Pancreas (tissue), 10 donors: ENCODE measurements at regions not wholly inside any gene's neighbourhood (a gene's known extent, or its start where the extent isn't known, plus 50 kb on each side); places are given as distances from the start of the nearest gene placed in this dataset.
"Not testable (repeated sequence)": the region's sequence is repeated elsewhere in the genome, so short reads cannot be mapped to it uniquely, and the experiment has no call there.

Experiments
- ATAC-seq, 4 donors: fragments of 200-7000 bp; cut with Tn5 transposase; one replicate each; pipeline versions ENCODE4 v1.8.0 to v1.9.1; 2020; ENCODE audit warnings: mild to moderate bottlenecking in 4 of 4, moderate library complexity in 4 of 4
- DNase-seq, 6 donors: peaks; one replicate each; pipeline ENCODE4 v3.0.0-alpha.2; 2020
- FAIRE-seq: peaks from 2 replicates; lab custom pipeline; 2012; peaks lifted over from hg19 to GRCh38; lab: Jason Lieb, UNC
- H3K27ac ChIP-seq, 4 donors: fragments of 200-600 bp; sonication (generic); 1 replicate in 3 of 4; 2 replicates in 1 of 4; pipeline versions ENCODE4 v1.5.0 to v1.8.0; 2020
- H3K27me3 ChIP-seq, 4 donors: fragments of 200-600 bp; one replicate each; pipeline ENCODE4 v1.8.0; 2021
- H3K36me3 ChIP-seq, 3 donors: fragments of 200-600 bp; sonication (generic) in 1 of 3; one replicate each; pipeline versions ENCODE4 v1.5.0 to v1.8.0; 2020 to 2021
- H3K4me1 ChIP-seq, 3 donors: fragments of 200-600 bp; one replicate each; pipeline ENCODE4 v1.8.0; 2021
- H3K4me3 ChIP-seq, 4 donors: fragments of 200-600 bp; sonication (generic) in 2 of 4; one replicate each; pipeline versions ENCODE4 v1.5.0 to v1.8.0; 2020 to 2021
- H3K9me3 ChIP-seq, 4 donors: fragments of 200-600 bp; one replicate each; pipeline ENCODE4 v1.8.0; 2021
- CTCF ChIP-seq, 4 donors: fragments of 200-600 bp; sonication (generic) in 3 of 4; IDR thresholded peaks; one replicate each; pipeline versions ENCODE4 v1.5.0 to v1.8.0; 2021; ENCODE audit warnings: antibody characterized with exemption in 4 of 4
- WGBS, 2 donors: extraction: QIAGEN DNeasy Blood & Tissue Kit; methylation state at CpG; one replicate each; pipeline ENCODE4 v1.1.7; 2013; 5-methylcytosine and 5-hydroxymethylcytosine counted together
- intact Hi-C, 3 donors: fragments of 100-400 bp; cut with DNase I; formaldehyde crosslinking; loops; one replicate each; pipeline versions ENCODE4 v1.11.1 to v1.14.2; 2022
- donor health status: healthy with polysubstance abuse.
- donor health status: DM: no; HTN: no; CAD: no; lungs with moderate emphysema.
- donor health status: DM: no; HTN: no; CAD: no.
- donor health status: control.
- donor health status: control.
- donor health status: Bipolar disorder and iron deficiency.
- donor health status: DM: yes; HTN: yes; CAD: no.
- donor health status: DM: no; HTN: no; CAD: no.
- donor health status: DM: no; HTN: no; CAD: no.
- donor health status: DM: yes; HTN: yes; CAD: no.

- Histone ChIP-seq H3K9me3 (no peaks in the 10 kb centered on the region), H3K27me3 (no peaks in the 10 kb centered on the region), H3K36me3 (no peaks in the 10 kb centered on the region), H3K4me1 (no peaks in the 10 kb centered on the region), H3K4me3 (no peak overlapping the region), H3K27ac (no peak overlapping the region)
- intact Hi-C loops, result no loop called here
- FAIRE-seq (no peak), DNase-seq (no peak), ATAC-seq (no peak)
- TF ChIP-seq CTCF (IDR thresholded peaks at IDR 0.05), result no peak
- WGBS, 2 donors, result 67 to 68% methylated on average over 12 of the region's 12 CpGs
Observed at GRCh38 chr17:22303096-22303495, 610.8 kb downstream of the KCNJ18 start.

GRCh38 chr17:22303865-22304264 is 611.5 kb downstream of the KCNJ18 start:
- Histone ChIP-seq H3K27me3 (no peaks in the 10 kb centered on the region), H3K9me3 (no peaks in the 10 kb centered on the region), H3K4me3 (no peak overlapping the region), H3K4me1 (no peaks in the 10 kb centered on the region), H3K36me3 (no peaks in the 10 kb centered on the region), H3K27ac (no peak overlapping the region)
- no peak for DNase-seq
- no peak for FAIRE-seq
- intact Hi-C loops, result no loop called here
- TF ChIP-seq CTCF (IDR thresholded peaks at IDR 0.05), result no peak
- WGBS, 2 donors, result 76% methylated on average over 12 of the region's 12 CpGs
- ATAC-seq, result no peak

GRCh38 chr17:22304667-22305303 is 612.5 kb downstream of the KCNJ18 start:
- 77 to 84% methylated on average over 31 of the region's 31 CpGs for WGBS, 2 donors

GRCh38 chr17:22305356-22306071 is 613.2 kb downstream of the KCNJ18 start:
- WGBS, 2 donors, result 78 to 84% methylated on average over 32 of the region's 32 CpGs
- FAIRE-seq (no peak), DNase-seq (no peak), ATAC-seq (no peak)
- Histone ChIP-seq H3K36me3 (no peaks in the 10 kb centered on the region), H3K4me1 (no peaks in the 10 kb centered on the region), H3K4me3 (no peak overlapping the region), H3K27me3 (no peaks in the 10 kb centered on the region), H3K9me3 (no peaks in the 10 kb centered on the region), H3K27ac (no peak overlapping the region)
- no peak for TF ChIP-seq CTCF (IDR thresholded peaks at IDR 0.05)
- intact Hi-C loops, result no loop called here

More at GRCh38 chr17:22304667-22305303, 612.5 kb downstream of the KCNJ18 start:
- no peak overlapping the region for H3K27ac ChIP-seq
- intact Hi-C loops, result no loop called here
- no peak for FAIRE-seq
- DNase-seq, result no peak
- H3K27me3 ChIP-seq, result no peaks in the 10 kb centered on the region
- no peak for TF ChIP-seq CTCF (IDR thresholded peaks at IDR 0.05)
- H3K4me1 ChIP-seq, result no peaks in the 10 kb centered on the region
- H3K36me3 ChIP-seq, result no peaks in the 10 kb centered on the region
- H3K9me3 ChIP-seq, result no peaks in the 10 kb centered on the region
- no peak overlapping the region for H3K4me3 ChIP-seq
- ATAC-seq, result no peak

GRCh38 chr17:22310292-22310691 is 618.0 kb downstream of the KCNJ18 start:
- H3K9me3 ChIP-seq, FAIRE-seq, DNase-seq, H3K27ac ChIP-seq, ATAC-seq, H3K4me3 ChIP-seq, H3K36me3 ChIP-seq, H3K4me1 ChIP-seq, intact Hi-C loops, H3K27me3 ChIP-seq: not testable (repeated sequence)
- 50 to 58% methylated on average over 7 of the region's 7 CpGs for WGBS, 2 donors
